IMR-90 (cell line): ENCODE measurements at regions not wholly inside any gene's neighbourhood (a gene's known extent, or its start where the extent isn't known, plus 50 kb on each side); places are given as distances from the start of the nearest gene placed in this dataset.

Experiments
- ATAC-seq: fragments of 200-7000 bp; cut with Tn5 transposase; 2 replicates; pipeline ENCODE4 v1.9.1; 2020; ENCODE audit warnings: low read depth, mild to moderate bottlenecking, moderate library complexity
- BruUV-seq: library from RNA; stranded (reverse); fragments of 400-500 nt; replicated peaks from 2 replicates; lab custom pipeline; 2021; lab: Mats Ljungman, UMichigan
- CTCF ChIA-PET: fragments of 300-600 bp; formaldehyde crosslinking; extraction: SDS; loops from one replicate; lab custom pipeline; 2021; ENCODE audit warnings: antibody characterized with exemption; lab: Yijun Ruan, JAX
- POLR2A ChIA-PET: fragments of 300-600 bp; sonication (Branson Sonifier 250); formaldehyde crosslinking; loops from one replicate; lab custom pipeline; 2022; ENCODE audit warnings: antibody characterized with exemption; ENCODE audit not compliant: unreplicated experiment; lab: Charles Lee
- DNase-seq: peaks from one replicate; pipeline ENCODE4 v3.0.0; 2013
- H2AFZ ChIP-seq: replicated peaks from 2 replicates; pipeline ENCODE3; 2013; ENCODE audit warnings: low read length, mild to moderate bottlenecking; ENCODE audit not compliant: poor library complexity
- H2AK5ac ChIP-seq: 2 replicates; pipeline ENCODE4 v1.6.1; 2013; ENCODE audit warnings: low read depth, low read length, inconsistent platforms
- H2AK9ac ChIP-seq: replicated peaks from 2 replicates; pipeline ENCODE3; 2013; ENCODE audit warnings: mild to moderate bottlenecking, low read depth, low read length, moderate library complexity; ENCODE audit not compliant: poor library complexity
- H2BK120ac ChIP-seq: 2 replicates; pipeline ENCODE4 v1.6.1; 2013; ENCODE audit warnings: low read depth, low read length, inconsistent platforms
- H2BK15ac ChIP-seq: 3 replicates; pipeline ENCODE4 v1.6.1; 2013; ENCODE audit warnings: low read depth, low read length, inconsistent platforms
- H2BK20ac ChIP-seq: 2 replicates; pipeline ENCODE4 v1.6.1; 2013; ENCODE audit warnings: low read depth, mild to moderate bottlenecking, inconsistent platforms, low read length, moderate library complexity
- H2BK5ac ChIP-seq: 2 replicates; pipeline ENCODE4 v1.6.1; 2013; ENCODE audit warnings: mild to moderate bottlenecking, low read depth, low read length, inconsistent platforms; ENCODE audit not compliant: poor library complexity, severe bottlenecking
- H3K14ac ChIP-seq: replicated peaks from 2 replicates; pipeline ENCODE4 v1.6.1; 2013; ENCODE audit warnings: low read depth, low read length, inconsistent platforms
- H3K18ac ChIP-seq: 2 replicates; pipeline ENCODE4 v1.6.1; 2013; ENCODE audit warnings: low read depth, low read length, control low read depth
- H3K23ac ChIP-seq: 2 replicates; pipeline ENCODE4 v1.6.1; 2013; ENCODE audit warnings: low read depth, low read length, inconsistent platforms
- H3K27ac ChIP-seq: 2 replicates; pipeline ENCODE4 v1.5.1; 2013; ENCODE audit warnings: mild to moderate bottlenecking, control low read depth, low read length; ENCODE audit not compliant: insufficient read depth
- H3K27me3 ChIP-seq: 2 replicates; pipeline ENCODE4 v1.6.1; 2013; ENCODE audit warnings: low read length; ENCODE audit not compliant: control insufficient read depth, insufficient read depth
- H3K36me3 ChIP-seq: 2 replicates; pipeline ENCODE4 v1.6.1; 2013; ENCODE audit warnings: low read length, mixed read lengths; ENCODE audit not compliant: control insufficient read depth, insufficient read depth
- H3K4ac ChIP-seq: 2 replicates; pipeline ENCODE4 v1.6.1; 2013; ENCODE audit warnings: low read depth, low read length, inconsistent platforms
- H3K4me1 ChIP-seq: 2 replicates; pipeline ENCODE4 v1.6.1; 2013; ENCODE audit warnings: low read length, mixed read lengths; ENCODE audit not compliant: control insufficient read depth, insufficient read depth
- H3K4me2 ChIP-seq: 2 replicates; pipeline ENCODE4 v1.6.1; 2013; ENCODE audit warnings: low read depth, mild to moderate bottlenecking, control low read depth, low read length, moderate library complexity
- H3K4me3 ChIP-seq: 2 replicates; pipeline ENCODE4 v1.5.1; 2013; ENCODE audit warnings: low read depth, mild to moderate bottlenecking, control low read depth, low read length, moderate library complexity; ENCODE audit not compliant: insufficient read depth
- H3K56ac ChIP-seq: 2 replicates; pipeline ENCODE4 v1.6.1; 2013; ENCODE audit warnings: low read length, inconsistent platforms; ENCODE audit not compliant: insufficient read depth; ENCODE audit errors: extremely low read depth
- H3K79me1 ChIP-seq, 2 experiments: 2 replicates each; pipeline ENCODE4 v1.6.1; 2013; ENCODE audit warnings: low read length in 2 of 2, inconsistent platforms in 1 of 2, low read depth in 1 of 2
- H3K9ac ChIP-seq: 2 replicates; pipeline ENCODE4 v1.6.1; 2013; ENCODE audit warnings: low read depth, low read length, control low read depth
- H3K9me1 ChIP-seq: 2 replicates; pipeline ENCODE4 v1.6.1; 2013; ENCODE audit warnings: low read length, inconsistent platforms; ENCODE audit not compliant: insufficient read depth
- H3K9me3 ChIP-seq: 2 replicates; pipeline ENCODE4 v1.6.1; 2013; ENCODE audit warnings: low read length; ENCODE audit not compliant: control insufficient read depth, insufficient read depth
- H4K20me1 ChIP-seq: 2 replicates; pipeline ENCODE4 v1.6.1; 2013; ENCODE audit warnings: low read length, inconsistent platforms; ENCODE audit not compliant: insufficient read depth
- H4K5ac ChIP-seq: 2 replicates; pipeline ENCODE4 v1.6.1; 2013; ENCODE audit warnings: mild to moderate bottlenecking, low read depth, low read length, control low read depth
- H4K8ac ChIP-seq, 2 experiments: 2 replicates each; pipeline ENCODE4 v1.6.1; 2013; ENCODE audit warnings: low read depth in 2 of 2, low read length in 2 of 2, control low read depth in 1 of 2, inconsistent platforms in 1 of 2
- H4K91ac ChIP-seq: 2 replicates; pipeline ENCODE4 v1.6.1; 2013; ENCODE audit warnings: low read depth, low read length, inconsistent platforms; ENCODE audit not compliant: insufficient read depth
- BHLHE40 ChIP-seq: fragments of 150-350 bp; IDR thresholded peaks from 2 replicates; pipeline ENCODE4 v1.6.1; 2016; ENCODE audit warnings: mild to moderate bottlenecking, low read depth, low read length
- CEBPB ChIP-seq: IDR thresholded peaks from 2 replicates; pipeline ENCODE4 v1.6.1; 2012; ENCODE audit warnings: low read depth, low read length, improper control_type of control experiment
- FOS ChIP-seq: fragments of 150-350 bp; IDR thresholded peaks from 2 replicates; pipeline ENCODE4 v1.6.1; 2016; ENCODE audit warnings: low read depth, low read length
- MAFK ChIP-seq: IDR thresholded peaks from 2 replicates; pipeline ENCODE4 v1.6.1; 2012; ENCODE audit warnings: low read depth, low read length, improper control_type of control experiment
- MAZ ChIP-seq: IDR thresholded peaks from 2 replicates; pipeline ENCODE4 v1.6.1; 2012; ENCODE audit warnings: low read depth, mild to moderate bottlenecking, low read length, improper control_type of control experiment, moderate library complexity, borderline replicate concordance
- NFE2L2 ChIP-seq: fragments of 150-350 bp; IDR thresholded peaks from 2 replicates; pipeline ENCODE4 v1.6.1; 2016; ENCODE audit warnings: low read depth, mild to moderate bottlenecking, low read length
- RAD21 ChIP-seq: IDR thresholded peaks from 2 replicates; pipeline ENCODE4 v1.6.1; 2012; ENCODE audit warnings: low read length, improper control_type of control experiment
- SMC3 ChIP-seq: fragments of 150-350 bp; IDR thresholded peaks from 2 replicates; pipeline ENCODE4 v1.6.1; 2016; ENCODE audit warnings: low read depth, mild to moderate bottlenecking, antibody characterized with exemption, low read length, moderate library complexity
- WGBS, 2 experiments: methylation state at CpG; one replicate each; pipeline versions ENCODE4 v1.1.5 to v1.1.7; 2013; ENCODE audit warnings: missing lambda C conversion rate in 2 of 2; ENCODE audit not compliant: insufficient read length in 1 of 2; ENCODE audit errors: extremely low coverage in 2 of 2; 5-methylcytosine and 5-hydroxymethylcytosine counted together
- dilution Hi-C: fragments of 300-500 bp; cut with HindIII; formaldehyde crosslinking; loops from one replicate; pipeline ENCODE4 v1.14.3; 2018; ENCODE audit warnings: low sequenced_read_pairs; ENCODE audit not compliant: unreplicated experiment
- in situ Hi-C: fragments of 300-500 bp; cut with MboI; formaldehyde crosslinking; loops from 3 replicates; pipeline ENCODE4 v1.14.3; 2019; ENCODE audit warnings: low sequenced_read_pairs, inconsistent platforms, mixed read lengths
- intact Hi-C: fragments of 100-400 bp; cut with micrococcal nuclease; formaldehyde crosslinking; loops from 2 replicates; pipeline ENCODE4 v1.10.0; 2022
- TF ChIP-seq, protein P1 (sequence below): conservative IDR thresholded peaks from 2 replicates; pipeline ENCODE4 v1.5.1; 2012; ENCODE audit warnings: mild to moderate bottlenecking, low read depth, low read length, improper control_type of control experiment

DNA sequence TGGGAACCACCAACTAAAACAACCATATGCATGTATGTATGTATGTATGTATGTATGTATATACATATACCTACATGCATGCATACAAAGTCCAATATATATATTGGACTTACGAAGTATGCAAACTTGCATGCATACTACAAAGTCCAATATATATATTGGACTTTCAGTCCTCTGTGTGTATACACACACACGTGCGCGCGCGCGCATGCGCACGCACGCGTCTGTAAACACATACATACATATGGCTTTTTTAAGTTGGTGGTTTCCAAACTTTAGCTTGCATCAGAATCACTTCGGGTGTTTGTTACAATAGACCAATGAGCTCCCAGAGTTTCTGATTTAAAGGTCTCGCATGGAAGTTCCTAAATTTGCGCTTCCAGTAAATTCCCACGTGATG is 197.5 kb upstream of the C1orf87 start:
- no peak overlapping the region for H2AK5ac ChIP-seq
- H3K27ac ChIP-seq = no peak overlapping the region
- no peak overlapping the region for H3K4me3 ChIP-seq
- TF ChIP-seq BHLHE40 (no peak), NFE2L2 (no peak), RAD21 (no peak), CEBPB (no peak), SMC3 (no peak), MAFK (no peak), MAZ (no peak), FOS (no peak)
- TF ChIP-seq, protein P1, sequence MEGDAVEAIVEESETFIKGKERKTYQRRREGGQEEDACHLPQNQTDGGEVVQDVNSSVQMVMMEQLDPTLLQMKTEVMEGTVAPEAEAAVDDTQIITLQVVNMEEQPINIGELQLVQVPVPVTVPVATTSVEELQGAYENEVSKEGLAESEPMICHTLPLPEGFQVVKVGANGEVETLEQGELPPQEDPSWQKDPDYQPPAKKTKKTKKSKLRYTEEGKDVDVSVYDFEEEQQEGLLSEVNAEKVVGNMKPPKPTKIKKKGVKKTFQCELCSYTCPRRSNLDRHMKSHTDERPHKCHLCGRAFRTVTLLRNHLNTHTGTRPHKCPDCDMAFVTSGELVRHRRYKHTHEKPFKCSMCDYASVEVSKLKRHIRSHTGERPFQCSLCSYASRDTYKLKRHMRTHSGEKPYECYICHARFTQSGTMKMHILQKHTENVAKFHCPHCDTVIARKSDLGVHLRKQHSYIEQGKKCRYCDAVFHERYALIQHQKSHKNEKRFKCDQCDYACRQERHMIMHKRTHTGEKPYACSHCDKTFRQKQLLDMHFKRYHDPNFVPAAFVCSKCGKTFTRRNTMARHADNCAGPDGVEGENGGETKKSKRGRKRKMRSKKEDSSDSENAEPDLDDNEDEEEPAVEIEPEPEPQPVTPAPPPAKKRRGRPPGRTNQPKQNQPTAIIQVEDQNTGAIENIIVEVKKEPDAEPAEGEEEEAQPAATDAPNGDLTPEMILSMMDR = no peak
- no peaks in the 10 kb centered on the region for H4K20me1 ChIP-seq
- H3K9me3 ChIP-seq = no peaks in the 10 kb centered on the region; the same call in 1 of the 2 replicates
- H2AK9ac ChIP-seq = no peak overlapping the region
- no peak overlapping the region for H3K4me2 ChIP-seq
- dilution Hi-C loops (no loop called here), intact Hi-C loops (no loop called here), in situ Hi-C loops (no loop called here)
- ATAC-seq = no peak
- no peak overlapping the region for H2BK5ac ChIP-seq
- H3K27me3 ChIP-seq = no peaks in the 10 kb centered on the region
- H3K23ac ChIP-seq = no peak overlapping the region
- WGBS, 2 experiments = no CpG with 5 or more reads among the region's 15 CpGs
- H3K4me1 ChIP-seq = no peaks in the 10 kb centered on the region
- no peaks in the 10 kb centered on the region for H3K9me1 ChIP-seq
- H2AFZ ChIP-seq = no peak overlapping the region
- no peak for DNase-seq
- no TSS peak for BruUV-seq
- no peaks in the 10 kb centered on the region for H3K36me3 ChIP-seq
- no peak overlapping the region for H3K56ac ChIP-seq
- no peak overlapping the region for H3K9ac ChIP-seq
- POLR2A ChIA-PET = no interaction called here
- H2BK20ac ChIP-seq = no peak overlapping the region
- H4K91ac ChIP-seq = no peak overlapping the region
- H3K4ac ChIP-seq = no peak overlapping the region
- H3K18ac ChIP-seq = no peak overlapping the region
- no peaks in the 10 kb centered on the region for H3K79me1 ChIP-seq
- H4K8ac ChIP-seq = no peak overlapping the region
- CTCF ChIA-PET = interaction anchor here (0.8 kb wide), 1 partner anchor 9 kb away, joined by 3 read pairs; no protein-coding TSS in a partner anchor
- no peak overlapping the region for H2BK15ac ChIP-seq
- H4K5ac ChIP-seq = no peak overlapping the region
- no peak overlapping the region for H2BK120ac ChIP-seq
- H3K14ac ChIP-seq = no peak overlapping the region
